OCI-LY7 (cell line): ENCODE measurements at regions not wholly inside any gene's neighbourhood (a gene's known extent, or its start where the extent isn't known, plus 50 kb on each side); places are given as distances from the start of the nearest gene placed in this dataset.

Experiments
- BruUV-seq: library from RNA; stranded (reverse); fragments of 400-500 nt; replicated peaks from 2 replicates; lab custom pipeline; 2021; lab: Mats Ljungman, UMichigan
- CTCF ChIA-PET: fragments of 300-600 bp; sonication (Branson Sonifier 250); formaldehyde crosslinking; loops from one replicate; lab custom pipeline; 2022; ENCODE audit warnings: antibody characterized with exemption; ENCODE audit not compliant: unreplicated experiment; lab: Charles Lee
- POLR2A ChIA-PET: fragments of 300-600 bp; sonication (Branson Sonifier 250); formaldehyde crosslinking; loops from one replicate; lab custom pipeline; 2022; ENCODE audit warnings: antibody characterized with exemption; lab: Charles Lee
- DNase-seq: peaks from one replicate; pipeline ENCODE4 v3.0.0-alpha.2; 2015; ENCODE audit warnings: low spot score
- H2AFZ ChIP-seq: fragments of 200-600 bp; sonication (generic), shearing (Covaris generic); 2 replicates; pipeline ENCODE4 v1.6.1; 2014; ENCODE audit warnings: mild to moderate bottlenecking, antibody characterized with exemption, low read length, moderate library complexity
- H3K27ac ChIP-seq: fragments of 200-600 bp; sonication (generic); 2 replicates; pipeline ENCODE4 v1.5.1; 2014; ENCODE audit warnings: mixed run types, low read depth, mild to moderate bottlenecking, moderate library complexity, low read length, inconsistent platforms; ENCODE audit not compliant: poor library complexity, severe bottlenecking
- H3K36me3 ChIP-seq: fragments of 200-600 bp; sonication (generic); 2 replicates; pipeline ENCODE4 v1.6.1; 2014; ENCODE audit warnings: mild to moderate bottlenecking, antibody characterized with exemption, low read length, moderate library complexity, mixed read lengths; ENCODE audit not compliant: insufficient read depth
- H3K4me1 ChIP-seq: fragments of 200-600 bp; sonication (generic); 2 replicates; pipeline ENCODE4 v1.5.1; 2014; ENCODE audit warnings: mild to moderate bottlenecking, low read length; ENCODE audit not compliant: insufficient read depth, poor library complexity, severe bottlenecking
- H3K4me2 ChIP-seq: fragments of 200-600 bp; sonication (generic); 2 replicates; pipeline ENCODE4 v1.6.1; 2014; ENCODE audit warnings: mild to moderate bottlenecking, low read length
- H3K4me3 ChIP-seq: fragments of 200-600 bp; sonication (generic); 2 replicates; pipeline ENCODE4 v1.5.1; 2014; ENCODE audit warnings: mild to moderate bottlenecking, low read depth, low read length; ENCODE audit not compliant: poor library complexity, severe bottlenecking
- H3K79me2 ChIP-seq: fragments of 200-600 bp; sonication (generic); 2 replicates; pipeline ENCODE4 v1.6.1; 2016; ENCODE audit warnings: low read depth, mild to moderate bottlenecking, low read length, moderate library complexity, mixed read lengths; ENCODE audit not compliant: insufficient read depth
- H3K9me2 ChIP-seq: fragments of 200-600 bp; sonication (generic); 2 replicates; pipeline ENCODE4 v1.6.1; 2016; ENCODE audit warnings: mild to moderate bottlenecking, low read length, mixed read lengths; ENCODE audit not compliant: insufficient read depth
- H3K9me3 ChIP-seq: fragments of 200-600 bp; sonication (generic); 2 replicates; pipeline ENCODE4 v1.6.1; 2014; ENCODE audit warnings: mild to moderate bottlenecking, mixed run types, low read length, mixed read lengths
- H4K20me1 ChIP-seq: fragments of 200-600 bp; sonication (generic); 2 replicates; pipeline ENCODE4 v1.6.1; 2014; ENCODE audit warnings: mild to moderate bottlenecking, antibody characterized with exemption, low read length, moderate library complexity, mixed read lengths; ENCODE audit not compliant: insufficient read depth
- EZH2phosphoT487 ChIP-seq: fragments of 200-600 bp; sonication (generic); IDR thresholded peaks from 2 replicates; pipeline ENCODE4 v1.6.1; 2018; ENCODE audit warnings: low read depth, borderline replicate concordance, mild to moderate bottlenecking, mixed run types, antibody characterized with exemption, low read length, moderate library complexity, mixed read lengths
- intact Hi-C: fragments of 100-400 bp; cut with micrococcal nuclease; formaldehyde crosslinking; loops from one replicate; pipeline ENCODE4 v1.10.0; 2022; ENCODE audit not compliant: unreplicated experiment
- TF ChIP-seq, protein P1 (sequence below): fragments of 200-600 bp; sonication (generic); conservative IDR thresholded peaks from 2 replicates; pipeline ENCODE4 v1.5.1; 2014; ENCODE audit warnings: mild to moderate bottlenecking, antibody characterized with exemption, low read length, moderate library complexity, mixed read lengths

DNA sequence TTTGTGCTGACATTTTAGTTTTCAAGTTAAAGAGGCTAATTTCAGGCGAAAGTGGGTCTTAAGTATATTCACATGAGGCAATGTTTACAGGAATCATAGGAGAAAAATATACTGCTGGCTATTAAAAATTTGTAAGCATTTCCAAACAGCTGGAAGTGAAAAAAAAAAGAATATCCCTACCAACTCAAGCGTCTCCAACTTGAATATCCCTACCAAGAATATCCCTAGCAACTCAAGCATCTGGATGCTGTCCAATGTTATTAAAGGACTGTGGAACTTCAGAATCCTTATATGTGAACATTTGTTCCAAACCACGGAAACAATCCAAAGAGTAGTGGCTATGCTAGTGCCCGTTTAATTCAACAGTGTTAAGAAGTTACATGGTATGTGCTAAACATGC lies 1303.0 kb downstream of the GATA3 start:
- Histone ChIP-seq H3K9me3 (no peaks in the 10 kb centered on the region), H3K9me2 (no peaks in the 10 kb centered on the region), H4K20me1 (no peaks in the 10 kb centered on the region), H3K36me3 (no peaks in the 10 kb centered on the region), H3K4me1 (no peaks in the 10 kb centered on the region), H3K27ac (no peak overlapping the region), H3K4me3 (no peak overlapping the region), H3K79me2 (no peaks in the 10 kb centered on the region), H2AFZ (no peak overlapping the region), H3K4me2 (no peak overlapping the region)
- BruUV-seq: no TSS peak
- TF ChIP-seq, protein P1, sequence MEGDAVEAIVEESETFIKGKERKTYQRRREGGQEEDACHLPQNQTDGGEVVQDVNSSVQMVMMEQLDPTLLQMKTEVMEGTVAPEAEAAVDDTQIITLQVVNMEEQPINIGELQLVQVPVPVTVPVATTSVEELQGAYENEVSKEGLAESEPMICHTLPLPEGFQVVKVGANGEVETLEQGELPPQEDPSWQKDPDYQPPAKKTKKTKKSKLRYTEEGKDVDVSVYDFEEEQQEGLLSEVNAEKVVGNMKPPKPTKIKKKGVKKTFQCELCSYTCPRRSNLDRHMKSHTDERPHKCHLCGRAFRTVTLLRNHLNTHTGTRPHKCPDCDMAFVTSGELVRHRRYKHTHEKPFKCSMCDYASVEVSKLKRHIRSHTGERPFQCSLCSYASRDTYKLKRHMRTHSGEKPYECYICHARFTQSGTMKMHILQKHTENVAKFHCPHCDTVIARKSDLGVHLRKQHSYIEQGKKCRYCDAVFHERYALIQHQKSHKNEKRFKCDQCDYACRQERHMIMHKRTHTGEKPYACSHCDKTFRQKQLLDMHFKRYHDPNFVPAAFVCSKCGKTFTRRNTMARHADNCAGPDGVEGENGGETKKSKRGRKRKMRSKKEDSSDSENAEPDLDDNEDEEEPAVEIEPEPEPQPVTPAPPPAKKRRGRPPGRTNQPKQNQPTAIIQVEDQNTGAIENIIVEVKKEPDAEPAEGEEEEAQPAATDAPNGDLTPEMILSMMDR: no peak
- TF ChIP-seq EZH2phosphoT487: no peak
- ChIA-PET CTCF (no interaction called here), POLR2A (no interaction called here)
- intact Hi-C loops: no loop called here
- DNase-seq: no peak

DNA sequence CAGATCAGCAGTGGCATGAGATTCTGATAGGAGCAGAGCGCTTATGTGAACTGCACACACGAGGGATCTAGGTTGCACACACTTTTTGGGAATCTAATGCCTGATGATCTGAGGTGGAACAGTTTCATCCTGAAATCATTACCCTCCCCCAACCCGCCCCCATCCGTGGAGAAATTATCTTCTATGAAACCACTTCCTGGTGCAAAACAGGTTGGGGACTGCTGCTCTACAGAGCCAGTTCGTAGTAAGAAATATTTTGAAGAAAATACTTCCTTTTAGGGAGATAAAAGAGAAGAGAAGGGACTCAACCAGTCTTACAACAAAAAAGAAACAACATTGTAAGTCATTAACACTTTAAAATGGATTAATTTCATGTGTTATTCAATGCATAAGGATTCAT lies 1308.2 kb downstream of the GATA3 start:
- Histone ChIP-seq H3K27ac (no peak overlapping the region), H3K79me2 (no peaks in the 10 kb centered on the region), H3K4me1 (no peaks in the 10 kb centered on the region), H3K9me2 (no peaks in the 10 kb centered on the region), H3K4me2 (no peak overlapping the region), H2AFZ (no peak overlapping the region), H3K9me3 (no peaks in the 10 kb centered on the region), H3K36me3 (no peaks in the 10 kb centered on the region), H4K20me1 (no peaks in the 10 kb centered on the region), H3K4me3 (no peak overlapping the region)
- intact Hi-C loops: no loop called here
- TF ChIP-seq EZH2phosphoT487: no peak
- TF ChIP-seq, protein P1: no peak
- ChIA-PET POLR2A (no interaction called here), CTCF (no interaction called here)
- no peak for DNase-seq
- BruUV-seq: no TSS peak

DNA sequence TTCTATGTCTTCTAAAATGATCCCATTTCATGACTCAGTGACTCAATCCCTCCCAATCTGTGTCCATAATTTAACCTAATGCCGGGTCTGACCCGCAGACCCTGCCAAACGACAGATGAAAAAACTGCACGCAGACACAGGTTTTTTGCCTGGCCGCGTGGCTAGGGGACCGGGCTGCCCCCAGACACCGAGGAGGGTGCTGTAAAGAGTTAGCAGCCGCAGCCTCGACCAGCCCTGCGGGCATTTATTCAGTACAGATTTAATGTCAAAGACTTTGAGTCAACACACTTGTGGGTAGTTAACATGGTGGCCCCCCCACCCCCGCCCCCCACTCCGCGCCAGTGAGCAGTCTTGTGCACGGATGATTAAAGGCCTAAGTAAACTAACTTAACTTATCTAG lies 1324.7 kb downstream of the GATA3 start:
- Histone ChIP-seq H3K4me1 (no peaks in the 10 kb centered on the region), H3K4me3 (no peak overlapping the region), H4K20me1 (no peaks in the 10 kb centered on the region), H3K4me2 (no peak overlapping the region), H3K79me2 (no peaks in the 10 kb centered on the region), H3K9me3 (no peaks in the 10 kb centered on the region), H2AFZ (no peak overlapping the region), H3K27ac (no peak overlapping the region), H3K36me3 (no peaks in the 10 kb centered on the region), H3K9me2 (no peaks in the 10 kb centered on the region)
- no peak for DNase-seq
- POLR2A ChIA-PET: no interaction called here
- TF ChIP-seq, protein P1: no peak
- no peak for TF ChIP-seq EZH2phosphoT487
- BruUV-seq: no TSS peak
- CTCF ChIA-PET: no interaction called here
- intact Hi-C loops: no loop called here
